HG02763 (cell line): ENCODE measurements at regions not wholly inside any gene's neighbourhood (a gene's known extent, or its start where the extent isn't known, plus 50 kb on each side); places are given as distances from the start of the nearest gene placed in this dataset.
"Not testable (repeated sequence)": the region's sequence is repeated elsewhere in the genome, so short reads cannot be mapped to it uniquely, and the experiment has no call there.

ENCODE experiments used
- ATAC-seq: cut with Tn5 transposase; IDR thresholded peaks from one replicate; pipeline ENCODE4 v1.9.1; 2021; ENCODE audit warnings: mild to moderate bottlenecking, moderate library complexity; ENCODE audit not compliant: unreplicated experiment

- ATAC-seq, result no peak
Measured at GRCh38 chr12:67758521-67758920, 110.0 kb downstream of the DYRK2 start.

- ATAC-seq, result no peak
Measured at GRCh38 chr12:67759829-67760228, 111.3 kb downstream of the DYRK2 start.

- ATAC-seq, result no peak
Measured at GRCh38 chr12:67760586-67761275, 112.2 kb downstream of the DYRK2 start.

- no peak for ATAC-seq
Measured at GRCh38 chr12:67761566-67761965, 113.0 kb downstream of the DYRK2 start.

- no peak for ATAC-seq
Measured at GRCh38 chr12:67764055-67764454, 115.5 kb downstream of the DYRK2 start.

GRCh38 chr12:67764946-67765619, 116.5 kb downstream of the DYRK2 start:
- no peak for ATAC-seq

- ATAC-seq, result no peak
Measured at GRCh38 chr12:67765776-67766766, 117.5 kb downstream of the DYRK2 start.

- no peak for ATAC-seq
Measured at GRCh38 chr12:67772267-67773169, 124.0 kb downstream of the DYRK2 start.

- ATAC-seq, result no peak
Measured at GRCh38 chr12:67773896-67774295, 125.4 kb downstream of the DYRK2 start.

- ATAC-seq, result no peak
Measured at GRCh38 chr12:67774983-67775587, 126.5 kb downstream of the DYRK2 start.

GRCh38 chr12:67780580-67781084, 132.1 kb downstream of the DYRK2 start:
- ATAC-seq, result no peak

GRCh38 chr12:67782573-67782972, 134.0 kb downstream of the DYRK2 start:
- no peak for ATAC-seq

GRCh38 chr12:67783393-67783792, 134.8 kb downstream of the DYRK2 start:
- no peak for ATAC-seq

- ATAC-seq, result no peak
Measured at GRCh38 chr12:67784831-67785230, 136.3 kb downstream of the DYRK2 start.

GRCh38 chr12:67786086-67786485, 137.5 kb downstream of the DYRK2 start:
- ATAC-seq, result no peak

GRCh38 chr12:67788118-67788517, 139.6 kb downstream of the DYRK2 start:
- no peak for ATAC-seq

GRCh38 chr12:67789266-67789665, 140.7 kb downstream of the DYRK2 start:
- no peak for ATAC-seq

- ATAC-seq, result no peak
Measured at GRCh38 chr12:67790660-67791059, 142.1 kb downstream of the DYRK2 start.

- ATAC-seq, result not testable (repeated sequence)
Measured at GRCh38 chr12:67791362-67791761, 142.8 kb downstream of the DYRK2 start.

GRCh38 chr12:67792185-67792584, 143.6 kb downstream of the DYRK2 start:
- no peak for ATAC-seq
